PC-9 (cell line): ENCODE measurements at regions not wholly inside any gene's neighbourhood (a gene's known extent, or its start where the extent isn't known, plus 50 kb on each side); places are given as distances from the start of the nearest gene placed in this dataset.
"Not testable (repeated sequence)": the region's sequence is repeated elsewhere in the genome, so short reads cannot be mapped to it uniquely, and the experiment has no call there.

ENCODE experiments used
- BruUV-seq: library from RNA; stranded (reverse); fragments of 400-500 nt; replicated peaks from 2 replicates; lab custom pipeline; 2021; lab: Mats Ljungman, UMichigan
- CTCF ChIA-PET: fragments of 300-600 bp; sonication (Branson Sonifier 250); formaldehyde crosslinking; loops from one replicate; lab custom pipeline; 2022; ENCODE audit warnings: antibody characterized with exemption; lab: Charles Lee
- POLR2A ChIA-PET: fragments of 300-600 bp; sonication (Branson Sonifier 250); formaldehyde crosslinking; loops from one replicate; lab custom pipeline; 2022; ENCODE audit warnings: antibody characterized with exemption; ENCODE audit not compliant: unreplicated experiment; lab: Charles Lee
- DNase-seq, 2 experiments: peaks; one replicate each; pipeline versions ENCODE4 v3.0.0 to v3.0.0-alpha.2; 2015 to 2022; ENCODE audit warnings: mixed read lengths in 1 of 2
- H2AFZ ChIP-seq: fragments of 200-600 bp; sonication (generic); 2 replicates; pipeline ENCODE4 v1.8.1; 2017; ENCODE audit warnings: antibody characterized with exemption
- H3F3A ChIP-seq: fragments of 200-600 bp; sonication (generic); 2 replicates; pipeline ENCODE4 v1.8.1; 2017; ENCODE audit warnings: antibody characterized with exemption, mild to moderate bottlenecking, low read depth; ENCODE audit not compliant: insufficient read depth
- H3K27ac ChIP-seq: fragments of 200-600 bp; sonication (generic); 2 replicates; pipeline ENCODE4 v1.6.1; 2016; ENCODE audit warnings: mixed run types
- H3K27me3 ChIP-seq: fragments of 200-600 bp; sonication (generic); 2 replicates; pipeline ENCODE4 v1.6.1; 2016; ENCODE audit warnings: low read depth, mixed run types; ENCODE audit not compliant: insufficient read depth
- H3K36me3 ChIP-seq: fragments of 200-600 bp; sonication (generic); 2 replicates; pipeline ENCODE4 v1.6.1; 2016; ENCODE audit warnings: low read depth, mixed run types
- H3K4me1 ChIP-seq: fragments of 200-600 bp; sonication (generic); replicated peaks from 2 replicates; pipeline ENCODE4 v1.6.1; 2016; ENCODE audit warnings: mixed run types; ENCODE audit not compliant: insufficient read depth
- H3K4me2 ChIP-seq: fragments of 200-600 bp; sonication (generic); 2 replicates; pipeline ENCODE4 v1.6.1; 2017; ENCODE audit warnings: mixed run types
- H3K4me3 ChIP-seq: fragments of 200-600 bp; sonication (generic); 2 replicates; pipeline ENCODE4 v1.6.1; 2016; ENCODE audit warnings: mixed run types
- H3K79me2 ChIP-seq: fragments of 200-600 bp; sonication (generic); 2 replicates; pipeline ENCODE4 v1.6.1; 2017; ENCODE audit warnings: low read depth, mixed run types
- H3K9me2 ChIP-seq: fragments of 200-600 bp; sonication (generic); 2 replicates; pipeline ENCODE4 v1.8.1; 2017; ENCODE audit warnings: mild to moderate bottlenecking; ENCODE audit not compliant: insufficient read depth
- H3K9me3 ChIP-seq: fragments of 200-600 bp; sonication (generic); 2 replicates; pipeline ENCODE4 v1.8.1; 2016; ENCODE audit warnings: low read depth; ENCODE audit not compliant: insufficient read depth
- H4K20me1 ChIP-seq: fragments of 200-600 bp; sonication (generic); 2 replicates; pipeline ENCODE4 v1.8.1; 2017; ENCODE audit not compliant: insufficient read depth
- EZH2 ChIP-seq: fragments of 200-600 bp; sonication (generic); IDR thresholded peaks from 2 replicates; pipeline ENCODE4 v1.8.0; 2017; ENCODE audit warnings: antibody characterized with exemption, low read depth
- intact Hi-C: fragments of 100-400 bp; cut with micrococcal nuclease; formaldehyde crosslinking; loops from one replicate; pipeline ENCODE4 v1.10.0; 2022; ENCODE audit not compliant: unreplicated experiment
- TF ChIP-seq, protein P1 (sequence below): fragments of 200-600 bp; sonication (generic); conservative IDR thresholded peaks from 2 replicates; pipeline ENCODE4 v1.6.1; 2017; ENCODE audit warnings: mixed run types, antibody characterized with exemption, mild to moderate bottlenecking, moderate library complexity

- TF ChIP-seq, protein P1, sequence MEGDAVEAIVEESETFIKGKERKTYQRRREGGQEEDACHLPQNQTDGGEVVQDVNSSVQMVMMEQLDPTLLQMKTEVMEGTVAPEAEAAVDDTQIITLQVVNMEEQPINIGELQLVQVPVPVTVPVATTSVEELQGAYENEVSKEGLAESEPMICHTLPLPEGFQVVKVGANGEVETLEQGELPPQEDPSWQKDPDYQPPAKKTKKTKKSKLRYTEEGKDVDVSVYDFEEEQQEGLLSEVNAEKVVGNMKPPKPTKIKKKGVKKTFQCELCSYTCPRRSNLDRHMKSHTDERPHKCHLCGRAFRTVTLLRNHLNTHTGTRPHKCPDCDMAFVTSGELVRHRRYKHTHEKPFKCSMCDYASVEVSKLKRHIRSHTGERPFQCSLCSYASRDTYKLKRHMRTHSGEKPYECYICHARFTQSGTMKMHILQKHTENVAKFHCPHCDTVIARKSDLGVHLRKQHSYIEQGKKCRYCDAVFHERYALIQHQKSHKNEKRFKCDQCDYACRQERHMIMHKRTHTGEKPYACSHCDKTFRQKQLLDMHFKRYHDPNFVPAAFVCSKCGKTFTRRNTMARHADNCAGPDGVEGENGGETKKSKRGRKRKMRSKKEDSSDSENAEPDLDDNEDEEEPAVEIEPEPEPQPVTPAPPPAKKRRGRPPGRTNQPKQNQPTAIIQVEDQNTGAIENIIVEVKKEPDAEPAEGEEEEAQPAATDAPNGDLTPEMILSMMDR, result no peak
- TF ChIP-seq EZH2, result no peak
- H3K27ac ChIP-seq, result no peak overlapping the region
- ChIA-PET CTCF (no interaction called here), POLR2A (no interaction called here)
- no peaks in the 10 kb centered on the region for H3K9me2 ChIP-seq
- no peaks in the 10 kb centered on the region for H4K20me1 ChIP-seq
- no peaks in the 10 kb centered on the region for H3K79me2 ChIP-seq
- H3K4me1 ChIP-seq, result no peaks in the 10 kb centered on the region
- DNase-seq, result no peak
- no peaks in the 10 kb centered on the region for H3K9me3 ChIP-seq
- intact Hi-C loops, result no loop called here
- BruUV-seq, result no TSS peak
- no peak overlapping the region for H3K4me3 ChIP-seq
- H2AFZ ChIP-seq, result no peak overlapping the region
- H3K36me3 ChIP-seq, result no peaks in the 10 kb centered on the region
- H3K4me2 ChIP-seq, result no peak overlapping the region
- 0 out of 2 replicates have a peak, but pooled peaks cover 3% of the 10 kb centered on the region for H3K27me3 ChIP-seq
- no peaks in the 10 kb centered on the region for H3F3A ChIP-seq
Measured at GRCh38 chr10:6986927-6987326, 406.9 kb upstream of the PRKCQ start.

DNA sequence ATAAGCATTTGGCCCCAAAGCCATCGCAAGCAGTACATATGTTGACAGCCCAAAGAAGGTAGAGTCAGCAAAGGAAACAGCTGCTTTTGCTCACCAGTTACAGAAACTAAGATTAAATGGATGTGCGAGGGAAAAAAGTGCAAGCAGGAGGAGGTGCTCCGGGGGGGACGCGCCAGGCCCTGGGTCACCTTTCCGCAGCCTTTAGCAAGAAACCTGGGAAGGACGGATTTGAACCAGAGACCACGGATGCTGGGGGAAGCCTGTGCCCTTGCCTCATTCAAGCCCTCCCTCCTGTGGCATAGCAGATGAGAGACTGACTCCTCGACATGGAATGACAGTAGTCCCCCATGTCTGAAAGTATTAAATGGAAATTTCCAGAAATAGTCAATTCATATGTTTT lies 405.6 kb upstream of the PRKCQ start:
- intact Hi-C loops, result no loop called here
- 0 out of 2 replicates have a peak, but pooled peaks cover 3% of the 10 kb centered on the region for H3K27me3 ChIP-seq
- no peak overlapping the region for H3K4me3 ChIP-seq
- no peak for DNase-seq
- H3K27ac ChIP-seq, result no peak overlapping the region
- H2AFZ ChIP-seq, result no peak overlapping the region
- no peaks in the 10 kb centered on the region for H3K9me3 ChIP-seq
- TF ChIP-seq, protein P1, result no peak
- no peak for TF ChIP-seq EZH2
- H3K4me2 ChIP-seq, result no peak overlapping the region
- ChIA-PET CTCF (no interaction called here), POLR2A (no interaction called here)
- H3K36me3 ChIP-seq, result no peaks in the 10 kb centered on the region
- no TSS peak for BruUV-seq
- no peaks in the 10 kb centered on the region for H3K79me2 ChIP-seq
- no peaks in the 10 kb centered on the region for H3K4me1 ChIP-seq
- no peaks in the 10 kb centered on the region for H3K9me2 ChIP-seq
- H3F3A ChIP-seq, result no peaks in the 10 kb centered on the region
- no peaks in the 10 kb centered on the region for H4K20me1 ChIP-seq

DNA sequence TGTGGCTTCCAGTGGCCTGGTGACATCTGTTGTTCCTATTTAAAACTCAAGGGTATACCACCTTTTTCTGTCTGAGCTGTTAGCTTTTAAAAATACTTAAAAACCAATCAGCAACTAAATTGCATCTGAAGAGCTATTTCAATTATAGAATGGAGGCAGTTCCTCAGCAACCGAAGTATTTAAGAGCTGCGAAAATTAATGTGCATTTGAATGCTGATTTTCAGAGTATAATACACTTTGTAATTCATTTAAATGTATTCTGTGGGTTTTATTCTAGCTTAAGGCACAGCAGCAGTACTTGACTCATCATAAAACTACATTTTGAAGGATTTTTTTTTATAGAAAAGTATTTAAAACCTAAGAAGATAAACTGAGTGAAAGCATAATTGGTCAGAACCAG lies 404.9 kb upstream of the PRKCQ start:
- H3K36me3 ChIP-seq, result no peaks in the 10 kb centered on the region
- POLR2A ChIA-PET, result no interaction called here
- H3K79me2 ChIP-seq, result no peaks in the 10 kb centered on the region
- H3K9me2 ChIP-seq, result no peaks in the 10 kb centered on the region
- intact Hi-C loops, result no loop called here
- 0 out of 2 replicates have a peak, but pooled peaks cover 3% of the 10 kb centered on the region for H3K27me3 ChIP-seq
- H3K4me1 ChIP-seq, result no peaks in the 10 kb centered on the region
- H3K4me3 ChIP-seq, result no peak overlapping the region
- no peaks in the 10 kb centered on the region for H3K9me3 ChIP-seq
- no peak overlapping the region for H3K27ac ChIP-seq
- H4K20me1 ChIP-seq, result no peaks in the 10 kb centered on the region
- DNase-seq, result no peak
- no peak overlapping the region for H3K4me2 ChIP-seq
- CTCF ChIA-PET, result no interaction called here
- H2AFZ ChIP-seq, result no peak overlapping the region
- no peak for TF ChIP-seq EZH2
- TF ChIP-seq, protein P1, result no peak
- no TSS peak for BruUV-seq
- no peaks in the 10 kb centered on the region for H3F3A ChIP-seq

- H3K9me3 ChIP-seq, H3K4me3 ChIP-seq, H3K27ac ChIP-seq, H2AFZ ChIP-seq, H3K36me3 ChIP-seq, H3K4me2 ChIP-seq, DNase-seq, POLR2A ChIA-PET, H3F3A ChIP-seq, H3K9me2 ChIP-seq, BruUV-seq, H3K4me1 ChIP-seq, H3K79me2 ChIP-seq, H3K27me3 ChIP-seq, CTCF ChIA-PET, intact Hi-C loops, H4K20me1 ChIP-seq: not testable (repeated sequence)
Measured at GRCh38 chr10:6984016-6984415, 403.9 kb upstream of the PRKCQ start.
